ENCODE measurements at regions not wholly inside any gene's neighbourhood (a gene's known extent, or its start where the extent isn't known, plus 50 kb on each side); places are given as distances from the start of the nearest gene placed in this dataset.

GRCh38 chr10:3016016-3016415 lies 51.3 kb upstream of the PFKP start:
- DNase-seq (no peak), FAIRE-seq (no peak)
- no peak overlapping the region for H3K27ac ChIP-seq (ENCODE audit: low read depth in 2 of 2, low read length in 2 of 2)
- no peaks in the 10 kb centered on the region for H3K27me3 ChIP-seq (ENCODE audit: control insufficient read depth, insufficient read depth, low read length)
- H3K9me3 ChIP-seq (ENCODE audit: control insufficient read depth in 2 of 3, insufficient read depth in 1 of 3, low read length in 3 of 3) = peaks cover 0 to 5% (median 0%) of the 10 kb centered on the region in 3 donors
- H3K4me1 ChIP-seq (ENCODE audit: control insufficient read depth in 2 of 3, insufficient read depth in 2 of 3, low read depth in 1 of 3, low read length in 3 of 3) = no peaks in the 10 kb centered on the region
- H3K36me3 ChIP-seq (ENCODE audit: control insufficient read depth in 2 of 3, insufficient read depth in 3 of 3, low read length in 3 of 3) = no peaks in the 10 kb centered on the region
- intact Hi-C loops (cut with DNase I) = no loop called here
- no peak overlapping the region for H3K9ac ChIP-seq (ENCODE audit: low read length in 3 of 3)
- H3K4me3 ChIP-seq (ENCODE audit: low read length in 3 of 3) = no peak overlapping the region
- no peak for TF ChIP-seq CTCF (IDR thresholded peaks at IDR 0.05; ENCODE audit: borderline replicate concordance, extremely low read depth, insufficient read depth)

GRCh38 chr10:3014968-3015367 lies 52.4 kb upstream of the PFKP start:
- peaks cover 0 to 5% (median 0%) of the 10 kb centered on the region in 3 donors for H3K9me3 ChIP-seq (ENCODE audit: control insufficient read depth in 2 of 3, insufficient read depth in 1 of 3, low read length in 3 of 3)
- no peaks in the 10 kb centered on the region for H3K36me3 ChIP-seq (ENCODE audit: control insufficient read depth in 2 of 3, insufficient read depth in 3 of 3, low read length in 3 of 3)
- H3K27me3 ChIP-seq (ENCODE audit: control insufficient read depth, insufficient read depth, low read length) = no peaks in the 10 kb centered on the region
- no peak overlapping the region for H3K27ac ChIP-seq (ENCODE audit: low read depth in 2 of 2, low read length in 2 of 2)
- no peak overlapping the region for H3K9ac ChIP-seq (ENCODE audit: low read length in 3 of 3)
- TF ChIP-seq CTCF (IDR thresholded peaks at IDR 0.05; ENCODE audit: borderline replicate concordance, extremely low read depth, insufficient read depth) = no peak
- intact Hi-C loops (cut with DNase I) = no loop called here
- no peak overlapping the region for H3K4me3 ChIP-seq (ENCODE audit: low read length in 3 of 3)
- peak in 1 of 5 donors; percentile 22 for DNase-seq
- no peak for FAIRE-seq
- no peaks in the 10 kb centered on the region for H3K4me1 ChIP-seq (ENCODE audit: control insufficient read depth in 2 of 3, insufficient read depth in 2 of 3, low read depth in 1 of 3, low read length in 3 of 3)

- TF ChIP-seq CTCF (IDR thresholded peaks at IDR 0.05; ENCODE audit: borderline replicate concordance, extremely low read depth, insufficient read depth) = no peak
These were observed 55.1 kb upstream of the PFKP start for GRCh38 chr10:3012223-3012622.

GRCh38 chr10:3010816-3011460 lies 56.4 kb upstream of the PFKP start:
- H3K27ac ChIP-seq (ENCODE audit: low read depth in 2 of 2, low read length in 2 of 2) = no peak overlapping the region
- no peaks in the 10 kb centered on the region for H3K4me1 ChIP-seq (ENCODE audit: control insufficient read depth in 2 of 3, insufficient read depth in 2 of 3, low read depth in 1 of 3, low read length in 3 of 3)
- no peaks in the 10 kb centered on the region for H3K27me3 ChIP-seq (ENCODE audit: control insufficient read depth, insufficient read depth, low read length)
- intact Hi-C loops (cut with DNase I) = no loop called here
- no peak for DNase-seq
- no peak overlapping the region for H3K9ac ChIP-seq (ENCODE audit: low read length in 3 of 3)
- peaks cover 0 to 5% (median 0%) of the 10 kb centered on the region in 3 donors for H3K9me3 ChIP-seq (ENCODE audit: control insufficient read depth in 2 of 3, insufficient read depth in 1 of 3, low read length in 3 of 3)
- no peaks in the 10 kb centered on the region for H3K36me3 ChIP-seq (ENCODE audit: control insufficient read depth in 2 of 3, insufficient read depth in 3 of 3, low read length in 3 of 3)
- no peak for TF ChIP-seq CTCF (IDR thresholded peaks at IDR 0.05; ENCODE audit: borderline replicate concordance, extremely low read depth, insufficient read depth)
- no peak for FAIRE-seq
- H3K4me3 ChIP-seq (ENCODE audit: low read length in 3 of 3) = no peak overlapping the region

More at GRCh38 chr10:3012223-3012622, 55.1 kb upstream of the PFKP start:
- no peak overlapping the region for H3K27ac ChIP-seq (ENCODE audit: low read depth in 2 of 2, low read length in 2 of 2)
- H3K36me3 ChIP-seq (ENCODE audit: control insufficient read depth in 2 of 3, insufficient read depth in 3 of 3, low read length in 3 of 3) = no peaks in the 10 kb centered on the region
- H3K27me3 ChIP-seq (ENCODE audit: control insufficient read depth, insufficient read depth, low read length) = no peaks in the 10 kb centered on the region
- no peak overlapping the region for H3K4me3 ChIP-seq (ENCODE audit: low read length in 3 of 3)
- intact Hi-C loops (cut with DNase I) = no loop called here
- FAIRE-seq = no peak
- peaks cover 0 to 5% (median 0%) of the 10 kb centered on the region in 3 donors for H3K9me3 ChIP-seq (ENCODE audit: control insufficient read depth in 2 of 3, insufficient read depth in 1 of 3, low read length in 3 of 3)
- no peak for DNase-seq
- H3K4me1 ChIP-seq (ENCODE audit: control insufficient read depth in 2 of 3, insufficient read depth in 2 of 3, low read depth in 1 of 3, low read length in 3 of 3) = no peaks in the 10 kb centered on the region
- no peak overlapping the region for H3K9ac ChIP-seq (ENCODE audit: low read length in 3 of 3)

Measured in kidney (tissue), 13 donors.